Memory B cell (primary cell): ENCODE measurements at regions not wholly inside any gene's neighbourhood (a gene's known extent, or its start where the extent isn't known, plus 50 kb on each side); places are given as distances from the start of the nearest gene placed in this dataset.

Source experiments
- ATAC-seq: fragments of 150-1000 bp; cut with Tn5 transposase; 2 replicates; pipeline ENCODE4 v1.10.0; 2021; ENCODE audit warnings: low read depth, mild to moderate bottlenecking, moderate library complexity
- DNase-seq, 2 donors: peaks; one replicate each; pipeline ENCODE4 v3.0.0; 2022; ENCODE audit warnings: low spot score in 2 of 2
- H3K27ac Mint-ChIP-seq: one replicate; pipeline ENCODE4 v1.8.0; 2022; ENCODE audit warnings: mild to moderate bottlenecking, moderate library complexity, mixed read lengths
- H3K27me3 Mint-ChIP-seq: one replicate; pipeline ENCODE4 v1.8.0; 2022; ENCODE audit warnings: mixed read lengths
- H3K36me3 Mint-ChIP-seq: one replicate; pipeline ENCODE4 v1.8.0; 2022; ENCODE audit warnings: mild to moderate bottlenecking, mixed read lengths
- H3K4me1 Mint-ChIP-seq: one replicate; pipeline ENCODE4 v1.8.0; 2022; ENCODE audit warnings: mixed read lengths
- H3K4me3 Mint-ChIP-seq: one replicate; pipeline ENCODE4 v1.8.0; 2022; ENCODE audit warnings: mild to moderate bottlenecking, moderate library complexity, mixed read lengths
- H3K9me3 Mint-ChIP-seq: one replicate; pipeline ENCODE4 v1.8.0; 2022; ENCODE audit warnings: mixed read lengths

DNA sequence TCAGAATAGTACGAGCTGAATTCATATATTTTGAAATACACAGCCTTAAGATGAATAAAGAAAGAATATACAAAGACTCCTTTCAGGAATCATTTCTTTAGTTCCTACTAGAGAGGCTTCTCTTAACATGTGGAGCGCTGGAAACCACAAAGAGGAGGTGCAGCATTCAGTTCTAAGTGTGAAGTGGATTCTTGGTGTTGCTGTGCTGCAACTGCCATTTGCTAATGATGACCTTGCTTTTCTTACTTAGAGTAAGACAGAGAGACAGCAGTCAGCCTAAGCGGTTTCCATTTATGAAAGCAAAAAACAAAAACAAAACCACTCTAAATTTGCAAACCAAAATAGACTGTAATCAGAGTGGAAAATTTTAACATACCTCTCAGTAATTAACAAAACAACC is 629.0 kb downstream of the EPHA7 start:
- DNase-seq (no peak), ATAC-seq (no peak)
- no peak overlapping the region for H3K4me3 Mint-ChIP-seq
- no peaks in the 10 kb centered on the region for H3K4me1 Mint-ChIP-seq
- H3K9me3 Mint-ChIP-seq, result peaks cover 3% of the 10 kb centered on the region
- H3K27ac Mint-ChIP-seq, result no peak overlapping the region
- H3K27me3 Mint-ChIP-seq, result no peaks in the 10 kb centered on the region
- no peaks in the 10 kb centered on the region for H3K36me3 Mint-ChIP-seq

DNA sequence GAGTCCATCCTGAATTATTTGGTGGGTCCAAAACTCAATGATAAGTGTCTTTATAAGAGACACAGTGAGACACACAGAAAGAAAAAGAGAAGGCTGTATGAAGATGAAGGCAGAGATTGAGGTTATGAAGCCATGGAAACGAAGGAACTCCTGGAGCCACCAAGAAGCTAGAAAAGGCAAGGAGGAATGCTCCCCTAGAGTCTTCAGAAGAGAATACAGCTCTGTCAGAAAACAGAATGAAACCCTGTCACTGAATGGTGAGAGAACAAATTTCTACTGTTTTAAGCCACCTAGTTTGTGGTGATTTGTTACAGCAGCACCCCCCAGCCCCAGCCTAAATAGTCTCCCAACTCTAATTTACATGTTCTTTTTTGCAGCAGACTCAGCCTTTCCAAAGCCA is 635.1 kb downstream of the EPHA7 start:
- ATAC-seq (no peak), DNase-seq (no peak)
- Mint-ChIP-seq H3K4me1 (no peaks in the 10 kb centered on the region), H3K9me3 (peaks cover 3% of the 10 kb centered on the region), H3K27ac (no peak overlapping the region), H3K36me3 (no peaks in the 10 kb centered on the region), H3K4me3 (no peak overlapping the region), H3K27me3 (no peaks in the 10 kb centered on the region)

DNA sequence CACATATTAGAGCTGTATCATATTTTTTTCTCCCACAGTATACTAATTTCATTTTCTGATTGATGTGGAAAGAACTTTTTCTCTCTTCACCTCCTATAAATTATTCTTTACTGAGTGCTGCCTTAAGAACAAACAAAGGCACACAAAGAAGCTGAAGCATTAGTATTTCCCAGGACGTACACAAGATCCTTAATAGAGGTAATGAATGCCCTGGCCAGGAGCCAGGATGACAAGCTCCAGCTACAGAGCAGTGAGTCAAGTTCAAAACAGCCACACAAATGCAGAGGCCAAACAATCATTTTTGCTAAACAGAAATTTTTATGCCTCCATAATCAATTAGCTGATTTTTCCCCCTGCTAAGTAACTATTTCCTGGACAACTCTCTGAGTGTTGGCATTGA is 639.6 kb downstream of the EPHA7 start:
- peaks cover 1% of the 10 kb centered on the region for H3K9me3 Mint-ChIP-seq
- H3K27me3 Mint-ChIP-seq, result no peaks in the 10 kb centered on the region
- DNase-seq, result no peak
- no peak for ATAC-seq
- H3K36me3 Mint-ChIP-seq, result no peaks in the 10 kb centered on the region
- H3K27ac Mint-ChIP-seq, result no peak overlapping the region
- H3K4me3 Mint-ChIP-seq, result no peak overlapping the region
- no peaks in the 10 kb centered on the region for H3K4me1 Mint-ChIP-seq

DNA sequence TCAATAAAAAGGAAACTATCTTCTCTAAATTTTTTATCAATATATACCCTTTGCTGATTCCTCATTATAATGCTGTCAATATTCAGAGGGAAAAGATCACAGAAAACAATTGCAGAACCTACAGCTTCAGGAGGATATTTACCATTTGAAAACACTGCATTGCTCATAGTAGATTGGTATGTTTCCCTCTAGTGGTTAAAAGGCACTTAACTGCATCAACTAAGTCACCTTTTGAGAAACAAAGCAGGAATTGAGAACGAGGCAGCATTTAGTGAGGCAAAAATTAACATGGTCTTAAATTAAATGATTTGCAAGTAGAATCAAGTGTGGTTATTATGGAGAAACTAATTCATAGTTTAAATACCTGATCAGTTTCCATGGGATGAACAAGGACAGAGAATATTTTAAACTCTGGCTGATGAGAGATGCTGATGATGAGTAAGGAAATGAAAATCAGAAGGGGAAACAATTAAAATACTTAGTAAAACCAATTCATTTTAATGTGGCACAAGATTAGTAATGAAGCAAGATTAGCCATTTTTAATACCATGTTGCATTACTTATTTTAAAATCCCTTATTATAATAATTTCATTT is 642.1 kb downstream of the EPHA7 start:
- H3K27ac Mint-ChIP-seq, result no peak overlapping the region
- DNase-seq (no peak), ATAC-seq (no peak)
- no peak overlapping the region for H3K4me3 Mint-ChIP-seq
- no peaks in the 10 kb centered on the region for H3K27me3 Mint-ChIP-seq
- no peaks in the 10 kb centered on the region for H3K36me3 Mint-ChIP-seq
- peaks cover 1% of the 10 kb centered on the region for H3K9me3 Mint-ChIP-seq
- no peaks in the 10 kb centered on the region for H3K4me1 Mint-ChIP-seq

DNA sequence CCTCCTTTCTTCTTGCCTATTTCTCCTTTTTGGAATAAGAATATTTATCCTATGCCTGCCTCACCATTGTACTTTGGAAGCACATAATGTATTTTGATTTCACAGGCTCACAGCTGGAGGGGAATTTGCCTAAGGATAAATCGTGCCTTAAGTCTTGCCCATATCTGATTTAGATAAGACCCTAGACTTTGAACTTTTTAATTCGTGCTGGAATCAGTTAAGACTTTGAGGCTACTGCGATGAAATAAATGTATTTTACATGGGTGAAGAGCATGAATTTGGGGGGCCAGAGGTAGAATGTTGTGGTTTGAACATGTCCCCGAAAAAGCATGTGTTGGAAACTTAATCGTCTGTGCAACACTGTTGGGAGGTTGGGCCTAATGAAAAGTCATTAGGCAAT is 648.8 kb downstream of the EPHA7 start:
- Mint-ChIP-seq H3K27ac (no peak overlapping the region), H3K9me3 (peaks cover 1% of the 10 kb centered on the region), H3K27me3 (no peaks in the 10 kb centered on the region), H3K36me3 (no peaks in the 10 kb centered on the region), H3K4me1 (no peaks in the 10 kb centered on the region), H3K4me3 (no peak overlapping the region)
- ATAC-seq, result no peak
- DNase-seq, result no peak

DNA sequence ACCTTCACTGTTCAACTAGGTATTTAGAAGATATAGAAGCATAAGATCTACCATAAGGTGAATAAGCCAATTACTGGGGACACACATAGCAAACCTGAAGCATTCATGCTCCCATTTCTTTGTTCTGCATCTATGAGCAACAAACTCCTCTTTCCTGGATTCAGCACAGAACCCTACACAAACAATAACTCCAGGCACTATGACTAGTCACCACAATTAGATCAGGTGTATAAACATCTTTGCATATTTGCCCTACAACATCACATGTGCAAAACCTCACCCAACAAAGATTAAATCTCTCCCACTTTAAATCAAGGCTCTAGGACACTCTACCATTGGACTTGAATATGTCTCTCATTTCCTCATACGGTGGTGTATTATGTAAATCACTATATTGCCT is 652.3 kb downstream of the EPHA7 start:
- Mint-ChIP-seq H3K27ac (no peak overlapping the region), H3K4me1 (no peaks in the 10 kb centered on the region), H3K27me3 (no peaks in the 10 kb centered on the region), H3K36me3 (no peaks in the 10 kb centered on the region), H3K4me3 (no peak overlapping the region), H3K9me3 (peaks cover 3% of the 10 kb centered on the region)
- no peak for ATAC-seq
- no peak for DNase-seq

DNA sequence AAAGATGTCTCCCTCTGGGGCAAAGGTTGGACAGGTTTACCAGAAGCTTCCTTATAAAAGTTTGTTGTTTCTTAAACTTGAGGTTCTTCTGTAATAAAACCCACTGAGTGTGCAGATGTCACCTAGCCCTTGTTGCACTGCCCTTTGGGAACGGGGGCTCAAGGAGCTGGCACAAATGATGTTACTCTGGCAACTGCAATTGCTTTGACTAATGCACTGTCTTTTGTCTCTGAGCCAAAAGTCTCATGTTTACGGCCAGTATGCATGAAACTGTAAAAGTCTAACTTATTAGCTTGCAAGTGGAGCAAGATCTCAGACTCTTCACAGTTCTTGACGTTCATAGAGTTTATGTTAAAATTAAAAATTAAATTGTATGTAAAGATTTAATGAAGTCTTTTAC is 655.7 kb downstream of the EPHA7 start:
- Mint-ChIP-seq H3K27ac (no peak overlapping the region), H3K4me1 (no peaks in the 10 kb centered on the region), H3K4me3 (no peak overlapping the region), H3K9me3 (peaks cover 2% of the 10 kb centered on the region), H3K36me3 (no peaks in the 10 kb centered on the region), H3K27me3 (no peaks in the 10 kb centered on the region)
- DNase-seq (no peak), ATAC-seq (no peak)

DNA sequence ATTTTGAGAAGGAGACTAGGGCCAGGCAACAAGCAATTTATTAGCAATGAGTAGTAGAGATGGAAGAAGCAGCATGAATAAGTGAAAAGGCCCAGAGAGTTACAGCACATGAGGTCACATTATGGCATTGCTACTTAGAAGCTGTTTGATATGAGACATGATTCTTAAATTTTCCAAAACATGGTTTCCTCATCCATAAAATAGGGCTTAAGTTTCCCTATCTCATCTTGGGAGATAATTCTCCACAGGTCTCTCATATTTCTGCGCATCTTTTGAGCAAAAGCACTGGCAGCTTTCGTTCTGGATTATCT is 656.1 kb downstream of the EPHA7 start:
- Mint-ChIP-seq H3K4me3 (no peak overlapping the region), H3K4me1 (no peaks in the 10 kb centered on the region), H3K9me3 (peaks cover 2% of the 10 kb centered on the region), H3K36me3 (no peaks in the 10 kb centered on the region), H3K27ac (no peak overlapping the region), H3K27me3 (no peaks in the 10 kb centered on the region)
- DNase-seq, result no peak
- ATAC-seq, result no peak

DNA sequence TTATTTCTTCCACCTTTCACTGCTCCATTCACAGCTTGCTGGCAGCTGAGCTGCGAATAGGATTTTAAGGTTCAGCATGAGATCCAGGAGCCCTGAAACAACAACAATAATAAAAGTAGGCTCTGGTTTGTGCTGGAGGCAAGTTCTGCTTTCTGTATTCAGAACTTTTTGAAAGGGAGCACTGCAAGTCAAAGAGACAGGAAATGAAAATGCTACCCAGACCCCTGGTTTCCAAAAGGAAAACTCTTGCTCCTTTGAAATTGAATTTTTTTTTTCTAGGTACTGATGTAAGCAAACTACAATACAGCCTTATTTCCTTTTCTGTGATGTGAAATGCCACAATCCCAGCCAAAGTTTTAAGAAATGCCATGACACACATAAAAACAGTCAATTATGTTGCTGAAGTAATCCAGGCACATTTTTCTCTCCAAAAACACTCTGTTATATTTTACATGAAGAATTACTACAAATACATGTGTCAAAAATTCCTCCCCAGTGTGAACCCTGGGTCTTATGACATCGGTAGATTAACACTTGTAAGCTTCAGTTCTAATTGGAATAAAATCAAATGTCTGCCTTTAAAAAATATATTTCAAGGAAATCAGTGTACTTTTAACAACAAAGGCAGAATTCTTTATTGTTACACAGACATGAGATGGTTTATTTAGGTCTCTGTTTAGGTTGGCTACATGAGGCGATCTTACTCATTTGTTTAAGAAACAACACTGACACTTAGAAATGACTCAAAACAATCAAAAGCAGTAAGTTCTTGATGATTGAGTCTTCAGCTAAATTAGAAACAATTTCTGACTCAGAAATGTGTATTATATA is 656.7 kb downstream of the EPHA7 start:
- Mint-ChIP-seq H3K27me3 (no peaks in the 10 kb centered on the region), H3K36me3 (no peaks in the 10 kb centered on the region), H3K27ac (no peak overlapping the region), H3K9me3 (peaks cover 2% of the 10 kb centered on the region), H3K4me3 (no peak overlapping the region), H3K4me1 (no peaks in the 10 kb centered on the region)
- ATAC-seq (no peak), DNase-seq (no peak)

DNA sequence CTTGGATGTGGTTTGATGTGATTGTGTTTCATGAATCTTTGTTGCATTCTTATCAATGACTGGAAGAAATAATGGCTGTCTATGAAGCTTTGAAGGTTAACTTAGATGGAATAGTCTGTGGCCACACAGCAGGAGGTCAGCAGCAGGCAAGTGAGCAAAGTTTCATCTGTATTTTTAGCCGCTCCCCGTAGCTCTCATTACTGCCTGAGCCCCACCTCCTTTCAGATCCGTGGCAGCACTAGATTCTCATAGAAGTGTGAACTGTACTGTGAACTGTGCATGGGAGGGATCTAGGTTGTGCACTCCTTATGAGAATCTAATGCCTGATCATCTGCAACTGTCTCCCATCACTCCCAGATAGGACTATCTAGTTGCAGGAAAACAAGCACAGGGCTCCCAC is 660.2 kb downstream of the EPHA7 start:
- Mint-ChIP-seq H3K9me3 (no peaks in the 10 kb centered on the region), H3K36me3 (no peaks in the 10 kb centered on the region), H3K27me3 (no peaks in the 10 kb centered on the region), H3K4me3 (no peak overlapping the region), H3K4me1 (no peaks in the 10 kb centered on the region), H3K27ac (no peak overlapping the region)
- ATAC-seq, result no peak
- no peak for DNase-seq

DNA sequence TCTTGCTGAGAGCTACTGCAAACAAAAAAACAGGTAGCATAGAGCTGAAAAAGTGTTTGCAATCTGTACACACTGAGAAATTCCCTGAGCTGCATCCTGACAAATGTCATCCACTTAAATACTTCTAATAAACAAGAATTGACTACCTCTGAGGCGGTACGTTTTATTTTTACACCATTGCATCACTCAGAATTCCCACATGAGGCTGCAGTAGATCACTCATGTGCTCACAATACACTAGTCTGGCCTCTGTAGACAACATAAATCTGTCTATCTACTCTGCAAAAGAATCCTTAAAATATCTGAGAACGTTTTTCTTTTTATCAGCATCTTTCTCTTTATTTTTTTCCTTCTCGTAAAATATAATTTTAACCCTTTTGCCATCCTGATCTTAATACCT is 661.4 kb downstream of the EPHA7 start:
- no peaks in the 10 kb centered on the region for H3K36me3 Mint-ChIP-seq
- no peaks in the 10 kb centered on the region for H3K4me1 Mint-ChIP-seq
- DNase-seq (no peak), ATAC-seq (no peak)
- H3K9me3 Mint-ChIP-seq, result no peaks in the 10 kb centered on the region
- H3K27ac Mint-ChIP-seq, result no peak overlapping the region
- H3K27me3 Mint-ChIP-seq, result no peaks in the 10 kb centered on the region
- no peak overlapping the region for H3K4me3 Mint-ChIP-seq

DNA sequence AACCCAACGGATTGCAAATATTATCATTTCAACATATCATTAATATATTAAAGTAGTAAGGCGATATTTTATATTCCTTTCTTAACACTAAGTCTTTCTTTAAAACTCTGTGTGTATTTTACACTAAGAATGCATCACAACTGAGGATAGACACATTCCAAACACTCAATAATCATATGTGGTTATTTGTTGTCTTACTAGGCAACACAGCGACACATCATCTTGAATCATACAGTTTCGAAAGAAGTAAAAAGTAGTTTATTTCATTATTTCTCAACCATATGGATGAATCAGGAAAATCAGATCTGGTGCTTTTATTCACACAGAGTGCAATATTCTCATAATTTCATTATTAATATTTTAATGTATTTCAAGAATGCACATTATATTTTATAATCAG is 662.4 kb downstream of the EPHA7 start:
- ATAC-seq, result no peak
- Mint-ChIP-seq H3K9me3 (peaks cover 10% of the 10 kb centered on the region), H3K4me1 (no peaks in the 10 kb centered on the region), H3K36me3 (no peaks in the 10 kb centered on the region), H3K4me3 (no peak overlapping the region), H3K27ac (no peak overlapping the region), H3K27me3 (no peaks in the 10 kb centered on the region)
- no peak for DNase-seq

DNA sequence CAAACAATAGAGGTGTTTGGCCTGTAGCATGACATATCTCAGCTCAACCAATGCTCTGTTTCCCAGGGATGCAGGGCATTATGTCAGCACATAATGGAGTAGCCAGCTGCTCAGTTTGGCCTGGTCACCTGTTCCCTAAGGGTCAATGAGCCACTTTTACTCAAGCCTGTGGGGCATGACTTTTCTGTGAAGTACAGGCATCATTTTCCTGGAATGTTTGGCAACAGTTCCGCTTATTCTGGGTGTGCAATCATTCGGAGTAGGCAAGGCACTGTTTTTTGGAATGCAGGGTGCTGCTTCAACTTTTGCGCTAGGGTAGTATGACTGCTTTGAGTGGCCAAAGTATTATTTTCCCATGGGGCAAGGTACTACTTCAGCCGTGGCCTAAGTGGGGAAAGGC is 665.4 kb downstream of the EPHA7 start:
- H3K27me3 Mint-ChIP-seq, result no peaks in the 10 kb centered on the region
- H3K9me3 Mint-ChIP-seq, result peaks cover 13% of the 10 kb centered on the region
- H3K4me1 Mint-ChIP-seq, result no peaks in the 10 kb centered on the region
- no peaks in the 10 kb centered on the region for H3K36me3 Mint-ChIP-seq
- no peak overlapping the region for H3K27ac Mint-ChIP-seq
- ATAC-seq (no peak), DNase-seq (no peak)
- no peak overlapping the region for H3K4me3 Mint-ChIP-seq

DNA sequence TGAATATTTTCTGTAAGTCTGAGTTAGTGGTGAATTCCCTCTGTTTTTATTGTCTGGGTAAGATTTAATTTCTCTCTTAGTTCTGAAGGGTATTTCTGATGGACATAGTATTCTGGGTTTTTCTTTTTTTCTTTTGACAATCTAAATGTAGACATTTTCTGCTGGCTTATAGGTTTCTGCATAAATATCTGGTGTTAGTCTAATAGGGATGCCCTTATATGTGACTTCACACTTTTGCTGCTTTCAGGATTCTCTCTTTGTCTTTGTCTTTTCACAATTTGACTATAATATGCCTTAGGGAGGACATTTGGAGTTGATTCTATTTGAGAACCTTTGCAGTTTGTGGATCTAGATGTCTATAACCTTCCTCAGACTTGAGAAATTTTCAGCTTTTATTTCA is 667.2 kb downstream of the EPHA7 start:
- Mint-ChIP-seq H3K27me3 (no peaks in the 10 kb centered on the region), H3K4me1 (no peaks in the 10 kb centered on the region), H3K4me3 (no peak overlapping the region), H3K9me3 (peaks cover 13% of the 10 kb centered on the region), H3K27ac (no peak overlapping the region), H3K36me3 (no peaks in the 10 kb centered on the region)
- DNase-seq (no peak), ATAC-seq (no peak)

DNA sequence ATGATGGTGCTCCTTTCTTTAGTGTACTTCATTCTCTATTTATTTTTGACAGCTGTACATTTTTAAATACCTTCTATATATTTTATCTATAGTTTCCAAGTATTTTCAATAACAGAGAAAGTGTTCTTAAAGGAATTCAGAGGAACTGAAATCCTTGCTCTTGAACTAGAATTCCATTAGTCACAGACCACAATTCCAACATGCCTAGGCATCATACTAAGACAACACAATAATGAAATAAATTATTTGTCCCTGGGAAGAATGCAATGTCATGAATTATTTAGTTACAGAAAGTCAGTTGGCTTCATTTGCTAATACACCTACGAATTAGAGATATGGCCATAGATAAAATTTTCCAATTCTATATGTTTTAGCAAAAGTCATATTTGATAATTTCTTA is 671.2 kb downstream of the EPHA7 start:
- DNase-seq, result no peak
- no peak overlapping the region for H3K27ac Mint-ChIP-seq
- H3K4me3 Mint-ChIP-seq, result no peak overlapping the region
- H3K9me3 Mint-ChIP-seq, result peaks cover 19% of the 10 kb centered on the region
- no peaks in the 10 kb centered on the region for H3K4me1 Mint-ChIP-seq
- H3K36me3 Mint-ChIP-seq, result no peaks in the 10 kb centered on the region
- H3K27me3 Mint-ChIP-seq, result no peaks in the 10 kb centered on the region
- no peak for ATAC-seq
